WERI-Rb-1 (cell line): ENCODE measurements at regions not wholly inside any gene's neighbourhood (a gene's known extent, or its start where the extent isn't known, plus 50 kb on each side); places are given as distances from the start of the nearest gene placed in this dataset.

Source experiments
- DNase-seq: peaks from one replicate; pipeline ENCODE4 v3.0.0-alpha.2; 2020
- H3K27ac ChIP-seq: fragments of 250-450 bp; sonication (Bioruptor Pico); 2 replicates; pipeline ENCODE4 v1.5.1; 2020; ENCODE audit warnings: mild to moderate bottlenecking, moderate library complexity
- H3K27me3 ChIP-seq: fragments of 250-450 bp; sonication (Bioruptor Pico); 2 replicates; pipeline ENCODE4 v1.5.1; 2021; ENCODE audit warnings: mild to moderate bottlenecking, low read depth, moderate library complexity; ENCODE audit not compliant: insufficient read depth, severe bottlenecking
- H3K36me3 ChIP-seq: fragments of 250-450 bp; sonication (Bioruptor Pico); 2 replicates; pipeline ENCODE4 v1.5.1; 2020; ENCODE audit warnings: mild to moderate bottlenecking, moderate library complexity
- H3K4me3 ChIP-seq: 2 replicates; pipeline ENCODE4 v1.5.1; 2011; ENCODE audit warnings: low read depth, mild to moderate bottlenecking, control low read depth, low read length
- H3K9me3 ChIP-seq: fragments of 250-450 bp; sonication (Bioruptor Pico); 2 replicates; pipeline ENCODE4 v1.5.1; 2021; ENCODE audit warnings: mild to moderate bottlenecking, moderate library complexity; ENCODE audit not compliant: severe bottlenecking
- TF ChIP-seq, protein P1 (sequence below): IDR thresholded peaks from 2 replicates; pipeline ENCODE4 v1.5.1; 2011; ENCODE audit warnings: low read depth, mild to moderate bottlenecking, control low read depth, inconsistent platforms, low read length

DNA sequence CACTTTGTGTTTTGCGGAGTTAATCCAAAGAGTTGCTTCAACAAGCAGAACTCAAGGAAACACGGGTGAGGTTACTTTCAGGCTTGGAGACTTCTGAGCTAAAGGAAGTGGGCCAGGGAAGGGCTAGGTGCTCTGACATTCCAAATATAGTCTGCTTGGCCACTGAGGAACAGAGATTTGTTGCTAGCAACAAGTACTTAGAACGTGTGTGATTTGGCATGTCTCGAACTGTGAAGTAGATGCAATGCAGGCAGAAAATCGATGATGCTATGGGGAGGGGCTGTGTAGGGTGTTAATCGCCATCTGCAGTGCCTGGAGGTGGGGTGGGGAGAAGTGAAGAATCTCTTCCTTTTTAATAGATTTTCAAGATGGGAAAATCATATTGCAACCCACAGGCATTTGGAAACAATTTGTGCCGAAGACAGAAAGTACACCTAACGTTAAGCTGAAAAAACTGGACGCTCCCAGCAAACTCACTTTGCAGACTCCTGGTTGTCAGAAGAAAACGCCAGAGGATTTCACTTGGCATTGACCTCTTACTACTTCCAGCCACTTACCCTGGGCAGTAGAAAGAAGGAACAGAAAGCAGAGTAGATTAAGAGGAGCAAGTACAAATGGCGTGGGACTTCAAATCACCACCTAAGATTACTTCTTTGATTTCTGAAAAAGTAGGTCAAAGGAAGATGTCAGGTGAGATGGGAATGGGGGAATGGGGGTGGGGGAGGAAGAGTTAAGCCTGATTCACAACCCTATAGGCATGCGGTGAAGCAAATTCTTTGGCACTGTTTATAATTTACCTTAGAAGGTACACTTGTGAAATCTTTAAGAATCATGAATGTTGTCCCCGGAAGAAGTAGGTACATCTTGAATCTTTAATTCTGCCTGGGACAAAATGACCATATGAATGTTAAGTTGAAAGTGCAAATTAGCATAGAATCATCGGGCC, 314.1 kb downstream of the CD83 start:
- DNase-seq: peak; percentile 88
- peak overlapping the region; percentile 61 for H3K27ac ChIP-seq
- no peaks in the 10 kb centered on the region for H3K9me3 ChIP-seq
- TF ChIP-seq, protein P1, sequence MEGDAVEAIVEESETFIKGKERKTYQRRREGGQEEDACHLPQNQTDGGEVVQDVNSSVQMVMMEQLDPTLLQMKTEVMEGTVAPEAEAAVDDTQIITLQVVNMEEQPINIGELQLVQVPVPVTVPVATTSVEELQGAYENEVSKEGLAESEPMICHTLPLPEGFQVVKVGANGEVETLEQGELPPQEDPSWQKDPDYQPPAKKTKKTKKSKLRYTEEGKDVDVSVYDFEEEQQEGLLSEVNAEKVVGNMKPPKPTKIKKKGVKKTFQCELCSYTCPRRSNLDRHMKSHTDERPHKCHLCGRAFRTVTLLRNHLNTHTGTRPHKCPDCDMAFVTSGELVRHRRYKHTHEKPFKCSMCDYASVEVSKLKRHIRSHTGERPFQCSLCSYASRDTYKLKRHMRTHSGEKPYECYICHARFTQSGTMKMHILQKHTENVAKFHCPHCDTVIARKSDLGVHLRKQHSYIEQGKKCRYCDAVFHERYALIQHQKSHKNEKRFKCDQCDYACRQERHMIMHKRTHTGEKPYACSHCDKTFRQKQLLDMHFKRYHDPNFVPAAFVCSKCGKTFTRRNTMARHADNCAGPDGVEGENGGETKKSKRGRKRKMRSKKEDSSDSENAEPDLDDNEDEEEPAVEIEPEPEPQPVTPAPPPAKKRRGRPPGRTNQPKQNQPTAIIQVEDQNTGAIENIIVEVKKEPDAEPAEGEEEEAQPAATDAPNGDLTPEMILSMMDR: no peak
- H3K4me3 ChIP-seq: peak overlapping the region; percentile 42
- H3K36me3 ChIP-seq: no peaks in the 10 kb centered on the region
- H3K27me3 ChIP-seq: no peaks in the 10 kb centered on the region

DNA sequence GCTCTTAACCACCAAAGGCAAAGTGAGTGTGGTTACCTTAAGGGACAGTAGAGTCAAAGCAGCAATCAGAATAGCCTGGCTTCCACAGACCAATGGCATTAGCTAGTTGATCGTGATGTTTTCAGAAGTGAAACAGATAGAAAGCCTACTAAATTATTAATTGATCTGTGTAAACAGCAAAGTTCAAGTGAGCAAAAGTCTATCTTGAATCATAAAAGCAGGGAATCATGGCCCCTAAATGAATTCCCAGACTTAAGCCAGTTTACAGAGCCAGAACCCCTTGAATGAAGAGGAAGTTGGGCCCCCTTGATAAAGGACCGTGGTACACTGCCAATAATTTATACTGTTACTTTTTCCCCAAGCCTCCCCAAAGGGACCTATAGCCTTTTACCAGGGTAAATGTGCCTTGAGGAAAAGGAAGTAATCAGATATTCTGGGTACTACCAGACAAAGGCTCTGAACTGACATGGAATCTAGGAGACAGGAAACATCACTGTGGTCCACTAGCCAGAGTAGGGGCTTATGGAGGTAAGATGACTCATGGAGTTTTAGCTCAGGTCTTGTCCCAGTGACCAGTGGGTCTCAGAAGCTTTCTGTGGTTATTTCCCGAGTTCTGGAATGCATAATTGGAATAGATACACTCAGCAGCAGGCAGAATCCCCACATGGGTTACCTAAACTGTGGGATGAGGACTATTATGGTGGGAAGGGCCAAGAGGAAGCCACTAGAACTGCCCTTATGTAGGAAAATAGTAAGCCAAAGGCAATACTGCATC, 317.5 kb downstream of the CD83 start:
- no peak for DNase-seq
- no peaks in the 10 kb centered on the region for H3K36me3 ChIP-seq
- H3K27ac ChIP-seq: no peak overlapping the region
- no peaks in the 10 kb centered on the region for H3K9me3 ChIP-seq
- no peak overlapping the region for H3K4me3 ChIP-seq
- TF ChIP-seq, protein P1: no peak
- no peaks in the 10 kb centered on the region for H3K27me3 ChIP-seq

DNA sequence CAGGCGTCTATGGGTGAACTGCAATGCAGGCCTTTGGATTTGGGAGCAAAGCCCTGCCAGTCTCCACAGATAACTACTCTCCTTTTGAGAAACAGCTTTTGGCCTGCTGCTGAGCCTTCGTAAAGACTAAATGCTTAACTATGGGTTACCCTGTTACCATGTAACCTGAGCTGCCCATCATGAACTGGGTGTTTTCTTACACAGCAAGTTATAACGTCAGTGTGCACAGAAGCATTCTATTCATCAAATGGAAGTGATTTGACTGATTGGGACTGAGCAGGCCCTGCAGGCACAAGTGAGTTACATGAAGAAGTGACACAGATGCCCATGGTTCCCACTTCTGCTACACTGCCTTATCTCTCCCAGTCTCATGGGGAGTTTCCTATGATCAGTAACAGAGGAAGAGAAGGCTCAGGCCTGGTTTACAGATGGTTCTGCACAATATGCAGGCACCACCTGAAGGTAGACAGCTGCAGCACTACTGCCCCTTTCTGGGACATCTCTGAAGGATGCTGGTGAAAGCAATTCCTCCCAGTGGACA, 319.1 kb downstream of the CD83 start:
- no peak overlapping the region for H3K27ac ChIP-seq
- no peaks in the 10 kb centered on the region for H3K36me3 ChIP-seq
- no peaks in the 10 kb centered on the region for H3K9me3 ChIP-seq
- no peaks in the 10 kb centered on the region for H3K27me3 ChIP-seq
- DNase-seq: no peak
- TF ChIP-seq, protein P1: no peak
- H3K4me3 ChIP-seq: no peak overlapping the region

DNA sequence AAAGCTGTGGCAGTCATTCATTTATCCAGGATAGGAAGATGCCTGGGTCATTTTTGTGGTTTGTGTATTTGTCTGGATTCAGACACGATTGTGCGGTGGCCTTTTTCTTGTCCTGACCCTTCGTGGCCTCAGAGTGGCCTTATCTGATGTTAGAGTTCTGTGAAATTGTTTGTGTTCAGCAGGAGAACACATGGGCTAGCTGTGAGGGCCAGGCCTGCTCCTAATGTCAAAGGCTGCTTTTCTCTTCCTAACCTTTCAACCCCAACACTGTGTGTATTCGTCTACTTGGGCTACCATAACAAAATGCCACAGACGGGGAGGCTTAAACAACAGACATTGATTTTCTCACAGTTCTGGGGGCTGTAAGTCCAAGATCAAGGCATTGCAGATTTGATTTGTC, 321.8 kb downstream of the CD83 start:
- DNase-seq: no peak
- Histone ChIP-seq H3K9me3 (no peaks in the 10 kb centered on the region), H3K27ac (no peak overlapping the region), H3K27me3 (no peaks in the 10 kb centered on the region), H3K36me3 (no peaks in the 10 kb centered on the region), H3K4me3 (no peak overlapping the region)
- TF ChIP-seq, protein P1: no peak

DNA sequence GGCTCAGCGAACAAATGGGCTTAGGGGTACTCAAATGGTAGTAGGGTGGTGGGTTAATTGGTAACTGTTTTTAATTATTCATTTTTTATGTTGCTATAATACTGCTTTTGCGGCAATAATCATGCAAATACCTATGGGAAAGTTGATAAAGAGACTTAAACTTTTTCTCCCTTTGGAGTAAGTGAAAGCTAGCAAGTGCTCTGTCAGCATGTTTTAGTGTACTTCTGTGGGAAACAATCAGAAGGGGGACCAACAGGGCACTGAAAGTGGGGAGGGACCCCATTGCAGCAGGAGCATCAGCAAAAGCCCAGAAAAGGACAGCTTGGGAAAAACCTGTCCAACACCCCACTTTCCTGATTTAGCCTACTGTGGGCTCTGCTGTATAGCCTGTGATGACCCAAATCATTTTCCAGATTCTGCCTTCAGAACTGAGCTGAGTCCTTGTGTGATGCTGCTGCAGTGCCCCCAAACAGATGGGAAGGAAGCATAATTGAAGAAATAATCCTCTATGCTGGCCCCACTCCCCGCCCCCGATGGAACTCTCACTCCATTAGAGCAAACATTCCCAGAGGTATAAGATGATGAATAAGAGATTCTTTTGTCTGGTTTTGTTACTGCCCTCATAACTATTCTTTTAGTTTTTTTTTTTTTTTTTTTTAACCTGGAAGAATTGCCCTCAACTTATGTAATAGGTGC, 322.8 kb downstream of the CD83 start:
- Histone ChIP-seq H3K36me3 (no peaks in the 10 kb centered on the region), H3K27me3 (no peaks in the 10 kb centered on the region), H3K27ac (no peak overlapping the region), H3K9me3 (no peaks in the 10 kb centered on the region), H3K4me3 (no peak overlapping the region)
- DNase-seq: peak; percentile 40
- TF ChIP-seq, protein P1: no peak
